Esophagus mucosa (tissue), 1 donor: ENCODE measurements at regions not wholly inside any gene's neighbourhood (a gene's known extent, or its start where the extent isn't known, plus 50 kb on each side); places are given as distances from the start of the nearest gene placed in this dataset.

Experiments used
- ATAC-seq: fragments of 200-7000 bp; cut with Tn5 transposase; one replicate; pipeline ENCODE4 v1.9.1; 2020
- donor health status: DM: yes; HTN: yes; CAD: no.

DNA sequence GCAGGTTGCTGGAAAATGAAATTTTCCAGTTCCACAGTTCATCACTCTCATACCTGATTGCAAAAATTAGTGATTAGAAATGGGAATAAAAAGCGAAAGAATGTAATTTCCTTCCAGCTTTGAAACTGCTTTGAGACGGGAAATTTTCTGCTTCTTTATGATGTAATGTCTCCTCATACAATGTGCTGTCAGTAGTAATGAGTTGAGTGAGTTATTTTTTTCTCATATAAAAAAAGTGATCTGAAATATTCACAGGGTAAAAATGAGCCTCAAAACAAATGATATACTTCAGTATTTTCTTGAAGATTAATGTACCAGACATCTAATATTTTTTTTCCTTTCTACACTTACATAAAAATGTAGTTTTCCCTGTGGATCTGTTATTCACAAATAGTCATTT is 179.1 kb upstream of the FAT4 start:
- ATAC-seq, result no peak

DNA sequence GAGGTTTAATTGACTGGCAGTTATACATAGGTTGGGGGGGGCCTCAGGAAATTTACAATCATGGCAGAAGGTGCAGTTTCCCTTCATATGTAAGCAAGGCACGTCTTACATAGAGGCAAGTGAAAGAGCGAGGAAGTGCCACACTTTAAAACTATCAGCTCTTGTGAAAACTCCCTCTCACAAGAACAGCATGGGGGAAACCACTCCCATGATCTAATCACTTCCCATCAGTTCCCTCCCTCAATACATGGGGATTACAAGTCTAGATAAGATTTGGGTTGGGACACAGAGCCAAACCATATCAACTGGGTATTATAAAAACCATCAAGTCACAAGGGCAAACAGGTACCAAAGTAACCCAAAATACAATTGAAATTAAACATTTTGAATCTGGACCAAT is 182.0 kb upstream of the FAT4 start:
- no peak for ATAC-seq

DNA sequence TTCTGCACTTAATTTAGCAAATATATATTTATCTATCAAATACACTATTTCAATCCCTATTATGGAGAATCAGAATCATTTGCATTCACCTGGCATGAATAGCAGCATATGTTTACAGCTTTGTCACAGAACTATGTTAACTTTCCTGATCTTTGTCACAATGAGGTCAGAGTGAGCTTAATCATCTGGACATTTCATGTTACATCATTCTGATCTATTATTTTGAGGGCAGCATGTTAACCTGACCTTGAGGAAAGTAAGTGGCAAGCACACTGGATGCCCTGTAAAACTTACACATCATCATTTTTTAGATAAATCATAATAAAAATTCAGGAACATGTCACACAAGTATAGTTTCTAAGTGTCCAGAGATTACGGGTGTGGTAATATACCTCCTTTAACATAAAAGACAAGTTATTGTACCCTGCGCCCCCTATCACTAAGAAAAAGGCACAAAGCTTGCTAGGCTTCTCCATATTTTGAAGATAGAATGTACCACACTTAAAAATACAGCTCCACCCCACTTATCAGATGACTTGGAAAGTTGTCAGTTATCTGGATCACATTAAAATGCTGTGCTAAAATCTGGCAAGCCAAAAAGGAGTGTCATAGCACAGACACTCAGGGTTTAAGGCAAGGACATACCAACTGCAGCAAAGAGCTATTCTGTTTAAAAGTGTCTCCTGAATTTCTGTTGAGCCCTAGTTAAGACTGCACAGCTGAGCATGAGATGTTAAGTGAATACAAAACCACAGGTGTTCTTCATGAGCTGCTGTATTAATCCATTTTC is 182.7 kb upstream of the FAT4 start:
- ATAC-seq, result no peak

DNA sequence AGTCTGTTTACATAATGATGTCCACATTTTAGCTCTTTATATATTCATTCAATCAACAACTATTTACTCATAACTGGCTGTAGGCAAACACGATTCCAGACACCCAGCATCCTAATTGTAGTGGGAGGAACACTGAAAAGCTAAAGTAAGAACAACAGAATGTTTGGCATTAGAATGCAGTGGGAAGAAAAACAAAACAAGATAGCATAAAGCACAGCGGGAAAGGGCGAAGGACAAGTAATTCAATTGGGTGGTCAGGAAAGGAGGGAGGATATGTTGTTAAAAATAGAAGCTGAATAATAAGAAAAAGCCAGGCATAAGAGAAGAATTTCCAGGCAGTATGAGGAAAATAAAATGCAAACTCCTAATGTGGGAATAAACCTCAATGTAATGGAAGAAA is 189.5 kb upstream of the FAT4 start:
- ATAC-seq, result no peak

DNA sequence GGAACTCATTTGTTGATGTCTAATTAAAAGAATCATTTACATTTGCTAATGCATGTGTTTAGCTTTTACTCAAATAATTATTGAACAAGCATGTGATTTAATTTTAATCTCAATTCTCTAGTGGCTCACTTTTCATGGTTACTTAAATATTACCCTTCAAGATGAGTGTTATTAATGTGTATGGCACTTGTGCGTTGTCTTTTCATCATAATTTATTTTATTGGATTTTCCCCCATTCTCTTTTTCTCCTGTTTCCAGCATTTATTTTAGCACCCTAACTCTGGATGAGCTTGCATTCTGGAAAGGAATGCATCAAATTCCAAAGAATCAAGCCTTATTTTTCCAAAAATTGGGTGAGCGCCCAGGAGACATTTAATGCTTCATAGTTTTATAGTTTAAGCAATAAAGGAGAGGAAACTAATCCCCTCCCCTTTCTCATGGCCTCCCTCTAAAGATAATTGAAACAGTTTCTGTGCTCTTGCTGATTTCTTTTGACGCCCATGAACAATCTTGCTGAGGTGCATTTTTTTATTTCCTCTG is 191.1 kb upstream of the FAT4 start:
- no peak for ATAC-seq

DNA sequence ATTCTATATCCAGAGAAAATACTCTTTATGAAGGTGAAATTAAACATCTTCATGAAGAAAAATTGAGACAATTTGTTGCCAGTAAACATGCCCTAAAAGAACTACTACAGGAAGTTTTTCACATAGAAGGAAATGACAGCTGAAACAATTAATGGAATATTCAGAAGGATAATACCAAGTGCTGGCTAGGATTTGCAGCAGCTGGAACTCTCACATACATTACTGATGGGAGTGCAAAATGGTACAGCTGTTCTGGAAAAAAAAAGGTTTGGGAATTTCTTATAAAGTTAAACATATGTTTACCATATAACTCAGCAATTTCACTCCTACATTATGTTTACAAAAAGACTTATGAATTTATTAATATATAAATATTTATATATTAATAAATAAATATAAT is 193.2 kb upstream of the FAT4 start:
- no peak for ATAC-seq

DNA sequence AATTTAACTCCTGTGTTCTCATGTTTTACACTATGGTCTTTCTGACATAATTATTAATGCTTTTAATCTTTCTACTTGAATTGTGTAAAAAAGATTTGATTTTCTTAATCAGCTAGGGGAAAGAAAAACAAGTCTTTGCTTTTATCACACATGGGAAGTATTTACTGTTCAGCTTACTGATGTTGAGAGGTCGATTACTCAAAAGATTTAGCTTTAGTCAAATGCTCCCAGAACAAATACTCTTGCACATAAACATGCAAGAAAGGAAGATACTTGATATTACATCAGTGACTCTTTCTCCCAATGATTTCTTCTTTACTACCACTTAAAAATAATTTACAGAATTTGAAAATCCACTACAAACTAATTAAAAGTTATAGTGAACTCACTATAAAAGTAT is 198.3 kb upstream of the FAT4 start:
- ATAC-seq, result no peak

DNA sequence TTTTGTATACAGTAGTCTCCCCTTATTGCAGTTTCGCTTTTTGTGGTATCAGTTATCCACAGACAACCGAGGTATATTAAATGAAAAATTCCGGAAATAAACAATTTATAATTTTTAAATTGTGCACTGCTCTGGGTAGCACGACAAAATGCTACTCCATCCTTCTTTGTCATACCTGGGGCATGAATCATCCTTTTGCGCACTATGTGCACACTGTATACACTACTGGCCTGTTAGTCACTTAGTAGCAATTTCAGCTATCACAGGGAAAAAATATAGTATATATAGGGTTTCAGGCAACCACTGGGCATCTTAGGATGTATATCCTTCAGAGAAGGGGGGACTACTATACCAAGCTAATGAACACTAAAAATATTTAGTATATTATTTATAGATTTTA is 198.8 kb upstream of the FAT4 start:
- no peak for ATAC-seq

DNA sequence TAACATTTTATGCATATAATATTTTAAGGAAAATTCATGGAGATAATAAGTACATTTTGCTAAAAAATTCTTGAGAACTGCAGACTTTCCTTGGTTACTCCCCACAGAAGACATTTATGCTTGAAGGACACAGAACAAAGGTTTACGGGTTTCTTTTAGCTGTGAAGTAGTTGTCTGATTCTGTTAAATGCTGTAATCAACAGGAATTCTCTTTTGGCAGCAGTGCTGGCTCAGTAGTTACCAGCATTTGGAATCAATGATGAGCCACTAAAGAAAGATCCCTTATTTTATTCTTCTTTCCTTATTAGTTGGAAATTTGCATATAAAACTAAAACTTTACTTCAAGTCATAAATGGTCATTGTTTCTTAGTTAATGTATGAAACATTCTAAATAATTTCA is 199.3 kb upstream of the FAT4 start:
- ATAC-seq, result no peak

DNA sequence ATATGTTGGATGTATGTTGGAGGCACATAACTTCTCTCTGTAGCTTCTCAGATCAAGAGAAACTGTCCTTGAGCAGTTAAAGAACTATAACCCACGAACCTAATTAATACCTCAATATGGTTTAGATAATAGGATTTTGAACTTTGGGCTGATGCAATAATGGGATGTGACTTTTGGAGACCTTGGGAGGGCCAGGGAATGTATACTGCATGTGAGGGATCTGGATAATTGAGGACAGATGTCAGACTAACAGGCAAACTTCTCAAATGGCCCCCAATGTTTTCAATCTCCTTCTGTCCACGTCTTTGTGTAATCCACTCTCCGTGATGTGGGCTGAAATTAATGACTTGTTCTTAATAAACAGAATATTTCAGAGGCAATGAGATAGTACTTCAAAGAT is 202.2 kb upstream of the FAT4 start:
- ATAC-seq, result no peak

DNA sequence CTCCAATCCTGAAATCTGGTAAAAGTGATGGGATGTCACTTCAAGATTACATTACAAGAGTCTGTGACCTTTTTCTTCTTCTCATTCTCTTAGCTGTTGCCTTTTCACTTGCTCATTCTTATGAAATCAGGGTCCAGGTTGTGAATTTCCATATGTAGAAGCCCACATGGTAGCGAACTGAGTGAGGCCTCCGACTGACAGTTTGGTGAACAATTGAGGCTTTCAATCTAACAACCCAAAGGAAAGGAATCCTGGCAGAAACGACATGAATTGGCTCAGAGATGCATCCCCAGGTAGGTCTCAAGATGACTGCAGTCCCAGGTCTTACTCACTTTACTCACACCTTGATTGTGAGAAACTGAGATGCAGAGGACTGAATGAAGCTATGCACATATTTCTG is 203.4 kb upstream of the FAT4 start:
- no peak for ATAC-seq

DNA sequence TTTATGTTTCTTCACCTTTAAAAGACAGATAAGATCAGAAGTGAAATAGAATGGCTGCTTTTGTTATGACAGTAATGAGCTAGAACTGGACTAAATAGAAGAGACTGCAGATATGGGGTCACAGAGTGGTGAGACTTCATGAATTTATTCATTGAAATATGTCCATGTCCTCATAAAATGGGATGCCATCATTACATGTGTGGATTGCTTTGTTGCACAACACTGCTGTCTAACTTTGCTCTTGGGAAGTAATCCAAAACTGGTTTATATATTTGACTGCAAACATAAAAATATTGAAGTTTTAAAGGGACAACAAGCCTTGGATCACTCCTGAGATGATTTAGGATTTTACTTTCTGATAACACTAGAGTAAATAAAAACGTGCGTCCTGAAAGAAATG is 209.2 kb upstream of the FAT4 start:
- no peak for ATAC-seq

DNA sequence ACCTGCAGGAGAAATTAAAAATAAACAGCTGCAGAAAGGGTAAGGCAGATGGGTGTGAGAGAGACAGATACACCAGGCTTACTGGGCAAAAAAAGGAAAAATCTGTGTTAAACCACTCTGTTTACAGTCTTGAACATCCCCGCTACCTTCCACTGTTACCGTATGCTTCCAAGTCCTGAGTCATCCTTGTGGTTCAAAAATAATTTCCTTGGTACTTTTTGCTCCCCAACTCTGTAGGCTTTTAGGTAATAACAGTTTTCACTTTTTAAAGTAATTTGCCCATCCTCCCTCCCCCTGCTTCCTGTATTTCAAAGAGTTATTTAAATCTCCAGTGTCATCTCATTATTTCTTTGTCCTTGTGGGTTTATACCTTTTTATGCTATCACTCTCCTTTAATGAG is 210.1 kb upstream of the FAT4 start:
- no peak for ATAC-seq

DNA sequence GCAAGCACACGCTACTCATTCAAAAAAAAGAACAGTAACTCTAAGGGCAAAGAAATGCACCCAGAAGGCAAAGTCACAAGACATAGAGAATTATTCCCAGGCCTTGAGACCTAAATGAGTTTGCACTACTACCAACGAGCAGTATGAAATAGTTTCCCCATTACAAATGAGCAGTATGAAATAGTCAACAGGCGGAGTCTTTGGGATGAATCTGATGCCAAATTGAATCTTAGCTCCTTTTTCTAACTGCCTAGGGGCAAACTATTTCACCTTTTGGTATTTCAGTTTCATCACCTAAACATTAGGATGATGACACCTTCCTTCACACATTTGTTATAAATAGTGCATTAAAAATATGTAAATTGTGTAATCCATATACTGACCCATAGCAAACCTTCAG is 213.0 kb upstream of the FAT4 start:
- no peak for ATAC-seq

DNA sequence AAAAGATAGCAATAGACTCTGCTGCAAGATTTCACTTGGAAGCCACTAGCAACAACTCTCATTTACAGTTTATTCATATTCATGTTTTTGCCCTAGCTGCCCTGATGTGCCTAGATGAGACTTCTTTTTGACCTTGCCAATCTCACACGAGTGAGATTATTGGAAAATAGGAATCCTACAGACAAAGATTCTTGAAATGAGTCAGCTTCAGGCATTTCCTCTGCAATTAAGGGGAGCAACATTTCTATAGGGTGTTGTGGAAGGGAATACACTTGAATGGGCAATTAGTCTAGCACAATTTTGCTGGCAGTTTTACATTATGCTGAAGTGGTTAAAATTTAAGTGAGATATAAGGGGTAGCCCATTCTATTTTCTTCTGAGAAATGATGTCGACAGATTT is 217.0 kb upstream of the FAT4 start:
- no peak for ATAC-seq

DNA sequence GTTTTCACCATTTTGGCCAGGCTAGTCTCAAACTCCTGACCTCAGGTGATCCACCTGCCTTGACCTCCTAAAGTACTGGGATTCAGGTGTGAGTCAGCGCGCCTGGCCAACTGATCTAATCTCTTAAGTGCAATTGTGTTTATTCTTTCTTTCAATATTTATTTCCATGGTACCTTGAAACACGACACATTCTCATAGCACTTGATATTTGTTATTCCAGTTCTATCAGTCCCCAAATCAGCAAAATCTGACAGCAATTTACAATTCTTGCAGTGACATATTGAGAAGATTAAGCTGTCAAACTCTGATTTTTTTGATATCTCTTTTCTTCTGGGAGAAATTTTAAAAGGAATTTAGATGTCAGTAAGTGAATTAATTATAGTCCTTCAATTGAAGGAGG is 218.1 kb upstream of the FAT4 start:
- no peak for ATAC-seq

DNA sequence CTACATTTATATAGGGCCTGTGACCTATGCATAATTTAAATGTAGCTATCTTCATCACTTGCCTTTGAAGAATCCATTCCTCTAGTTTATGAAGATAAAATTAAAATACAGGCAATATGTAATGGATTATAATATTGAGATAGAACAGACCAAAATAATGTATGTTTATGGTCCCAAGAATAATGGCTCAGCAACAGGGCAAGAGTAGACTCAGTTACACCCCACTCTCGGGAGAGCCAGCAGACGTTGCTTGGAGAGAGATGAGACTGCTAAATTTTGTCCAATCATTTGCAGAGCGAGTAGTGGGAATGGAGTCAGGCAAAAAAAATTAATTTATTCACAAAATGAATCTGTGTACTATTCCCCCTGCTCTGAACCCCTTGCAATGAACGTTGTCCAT is 223.2 kb upstream of the FAT4 start:
- ATAC-seq, result no peak

DNA sequence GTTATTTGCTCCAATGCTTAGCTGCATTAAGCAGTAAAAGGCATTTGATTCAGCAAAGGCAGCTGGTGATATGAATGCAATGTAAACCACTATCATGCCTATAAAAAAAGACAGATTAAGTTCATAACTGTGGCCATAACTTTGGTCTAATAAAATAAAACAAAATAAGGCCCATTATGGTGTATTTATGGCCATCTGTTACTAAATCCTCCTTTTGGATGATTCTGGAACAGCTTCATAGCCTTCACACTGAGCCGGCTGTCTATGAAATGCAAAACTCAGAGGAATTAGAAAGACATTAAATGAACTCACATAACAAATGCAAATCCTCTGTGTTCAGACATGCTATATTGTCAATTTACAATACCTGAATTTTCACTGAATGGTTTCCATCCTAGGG is 223.7 kb upstream of the FAT4 start:
- ATAC-seq, result no peak

DNA sequence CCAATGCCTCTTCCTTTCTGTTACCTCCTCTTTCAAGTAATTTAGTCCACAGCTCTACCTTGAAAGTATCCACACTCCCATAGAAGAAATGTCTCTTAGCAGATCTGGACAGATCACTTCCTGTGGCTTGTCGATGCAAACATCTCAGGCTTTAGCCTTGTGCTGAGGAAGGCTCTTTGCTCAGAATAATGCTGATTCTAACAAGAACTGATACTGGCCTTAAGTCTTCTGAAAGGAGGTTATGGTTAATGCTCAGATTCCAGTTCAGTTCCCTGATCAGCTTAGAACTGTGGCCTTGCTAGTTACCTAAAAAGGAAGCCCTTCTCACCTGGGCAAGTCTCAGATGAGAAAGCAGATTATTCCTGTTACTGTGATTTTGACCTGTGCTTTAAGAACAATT is 230.1 kb upstream of the FAT4 start:
- ATAC-seq, result no peak

DNA sequence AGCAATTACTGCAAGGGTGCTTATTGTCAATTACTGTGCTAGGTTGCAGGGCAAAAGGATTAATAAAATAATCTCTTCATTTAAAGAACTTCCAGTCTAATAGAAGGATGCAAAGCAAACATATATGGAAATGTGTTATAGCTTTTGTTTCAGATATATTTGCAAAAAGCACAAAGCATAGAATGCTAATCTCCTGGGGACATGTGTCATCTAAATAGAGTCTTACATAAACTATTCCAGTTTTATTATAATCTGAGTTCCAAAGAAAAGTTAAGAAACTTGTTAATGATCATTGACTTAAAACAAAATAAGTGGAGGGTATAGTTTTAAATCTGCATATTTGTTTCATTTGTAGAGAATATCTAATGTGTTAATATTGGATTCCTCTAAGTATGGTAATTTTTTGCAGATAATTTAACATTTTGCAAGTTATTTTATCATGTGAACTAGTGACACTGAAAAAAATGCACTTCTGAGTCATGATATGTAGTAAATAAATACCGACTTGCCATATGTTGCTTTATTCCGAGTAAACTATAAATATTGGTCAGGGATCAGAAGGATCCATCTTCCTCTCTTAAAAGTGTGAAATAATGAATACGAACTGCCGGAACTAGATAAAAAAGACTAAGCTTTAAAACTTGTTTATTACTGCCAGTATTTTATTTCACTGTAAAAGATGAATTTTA is 231.9 kb upstream of the FAT4 start:
- no peak for ATAC-seq

DNA sequence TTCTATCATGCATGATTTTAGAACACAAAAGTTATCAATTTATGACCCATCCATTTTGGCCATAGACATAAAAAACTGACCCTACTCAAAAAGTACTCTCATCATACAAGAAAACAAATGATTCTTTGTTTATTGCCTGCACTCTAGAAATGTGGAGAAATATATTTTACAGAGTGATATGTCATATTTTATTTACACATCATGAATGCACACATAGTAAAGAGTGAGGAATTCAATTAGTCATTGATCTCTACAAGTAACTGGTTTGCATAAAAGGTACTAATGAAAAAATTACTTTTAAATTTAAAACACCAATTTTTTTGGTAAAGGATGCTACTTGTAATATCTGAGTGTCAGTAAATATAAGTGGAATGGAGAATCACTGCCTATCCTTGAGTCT is 242.5 kb upstream of the FAT4 start:
- no peak for ATAC-seq

DNA sequence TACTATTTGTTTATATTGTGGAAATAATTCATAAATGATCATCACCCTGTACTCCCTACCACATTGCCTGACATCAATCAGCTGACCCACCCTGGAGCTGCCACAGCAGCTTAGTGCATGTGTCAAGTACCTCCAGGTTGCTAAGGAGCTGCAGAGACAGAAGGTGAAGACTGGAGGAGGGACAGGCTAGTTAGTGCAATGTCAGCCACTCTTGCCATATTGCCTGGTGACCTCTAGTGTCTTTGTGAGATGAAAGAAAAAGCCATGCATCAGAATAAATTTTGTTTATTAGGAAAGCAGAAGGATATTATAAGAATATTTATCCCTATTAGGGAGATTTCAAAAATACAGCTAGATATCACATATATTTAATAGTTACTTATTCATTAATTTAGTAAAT is 243.9 kb upstream of the FAT4 start:
- ATAC-seq, result no peak

DNA sequence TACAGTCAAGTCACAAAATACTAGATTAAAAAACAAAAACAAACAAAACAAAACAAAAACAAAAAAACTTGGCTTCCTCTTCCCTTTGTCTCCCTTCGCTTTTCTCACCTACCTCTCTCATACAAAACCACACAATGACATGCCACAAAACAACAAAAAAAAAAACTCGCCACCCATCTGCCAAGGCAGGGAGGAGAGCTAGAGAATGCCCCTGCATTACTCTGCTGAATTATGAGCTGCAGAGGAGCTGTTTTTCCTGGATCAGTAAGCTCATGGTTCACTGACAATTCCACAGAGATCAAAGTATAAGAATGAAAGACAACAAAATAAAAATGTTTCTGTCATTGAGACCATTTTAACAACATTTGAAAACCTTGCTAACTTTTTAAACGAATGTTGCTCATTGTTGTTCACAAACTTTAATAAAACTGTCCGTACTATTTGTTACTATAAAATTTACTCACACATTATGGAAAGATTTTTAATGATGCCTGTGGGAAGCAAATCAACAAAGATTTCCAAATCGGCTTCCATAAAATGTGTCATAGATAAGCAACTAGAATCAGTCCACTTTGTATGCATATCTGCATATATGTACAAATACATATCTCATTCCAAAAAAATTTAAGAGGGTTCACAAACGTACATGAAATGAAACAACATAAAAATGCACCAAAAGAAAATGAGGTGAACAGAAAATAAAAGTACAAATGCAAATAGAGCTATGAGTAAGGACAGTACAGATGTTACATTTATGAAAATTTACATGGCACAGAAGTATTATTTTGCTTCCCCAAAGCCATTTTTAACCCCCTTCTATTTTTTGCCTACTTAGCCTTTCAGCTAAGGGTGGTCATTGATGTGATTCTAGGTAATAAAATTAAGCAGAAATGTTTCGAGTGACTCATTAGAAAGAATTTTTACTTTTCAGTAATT is 252.4 kb upstream of the FAT4 start:
- no peak for ATAC-seq
